ENCODE measurements at regions not wholly inside any gene's neighbourhood (a gene's known extent, or its start where the extent isn't known, plus 50 kb on each side); places are given as distances from the start of the nearest gene placed in this dataset.

DNA sequence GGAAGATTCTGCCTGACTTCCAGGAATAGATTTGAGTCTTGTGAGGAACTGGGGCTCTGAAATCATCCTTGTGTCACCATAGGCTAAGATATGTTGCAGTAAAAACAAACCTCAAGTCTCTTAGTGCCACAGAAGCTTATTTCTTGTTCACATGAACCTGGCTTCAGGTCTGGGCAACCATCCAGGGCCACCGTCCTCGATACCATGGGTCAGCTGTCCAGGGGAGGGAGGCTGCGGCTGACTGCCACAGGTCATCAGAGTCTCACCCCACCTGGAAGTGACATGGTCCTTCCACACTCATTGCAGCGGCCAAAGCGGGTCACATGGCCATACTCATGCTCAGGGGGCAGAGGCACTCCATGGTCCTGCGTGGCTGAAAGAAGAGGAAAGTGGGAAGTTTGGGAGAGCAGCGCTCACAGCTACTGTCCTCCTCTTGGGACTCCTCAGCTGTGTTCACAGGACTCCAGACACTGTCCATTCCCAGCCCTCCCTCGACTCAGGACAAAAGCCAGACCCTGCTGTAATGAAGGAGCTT is 284.5 kb downstream of the CBLN1 start:
- FAIRE-seq (no peak), DNase-seq (no peak)
- H3K36me3 ChIP-seq (ENCODE audit: control insufficient read depth in 3 of 3, insufficient read depth in 2 of 3, low read depth in 1 of 3, low read length in 3 of 3) = no peaks in the 10 kb centered on the region
- no peaks in the 10 kb centered on the region for H3K27me3 ChIP-seq (ENCODE audit: control insufficient read depth in 3 of 3, insufficient read depth in 3 of 3, low read length in 3 of 3)
- H3K4me3 ChIP-seq (ENCODE audit: low read depth in 1 of 3, low read length in 3 of 3) = no peak overlapping the region
- WGBS, 3 donors = 80 to 84% (median 80%) methylated on average over 8 of the region's 8 CpGs
- H3K27ac ChIP-seq (ENCODE audit: low read depth in 1 of 3, low read length in 2 of 3) = no peak overlapping the region
- H3K4me1 ChIP-seq (ENCODE audit: control insufficient read depth in 3 of 3, insufficient read depth in 2 of 3, low read depth in 1 of 3, low read length in 2 of 3) = peaks cover 0 to 20% (median 0%) of the 10 kb centered on the region in 3 donors
- no peaks in the 10 kb centered on the region for H3K9me3 ChIP-seq (ENCODE audit: control insufficient read depth in 2 of 2, insufficient read depth in 1 of 2, low read depth in 1 of 2, low read length in 1 of 2)

DNA sequence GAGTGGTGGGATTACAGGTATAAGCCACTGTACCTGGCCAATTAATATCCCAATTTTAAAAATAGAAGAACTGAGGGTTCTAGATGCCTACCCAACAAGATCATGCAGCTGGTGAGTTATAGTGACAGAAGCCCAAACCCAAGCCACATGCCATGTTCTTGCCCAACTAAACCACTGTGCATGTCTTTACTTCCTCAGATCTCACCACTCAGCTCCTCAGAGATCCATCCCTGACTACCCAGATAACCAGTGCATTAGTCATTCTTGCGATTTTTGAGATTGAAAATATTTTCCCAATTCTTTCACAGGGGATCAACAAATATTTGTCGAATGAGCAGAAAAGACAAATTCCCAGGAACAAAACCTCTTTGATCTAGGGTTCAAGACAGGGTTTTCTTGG is 303.1 kb downstream of the CBLN1 start:
- FAIRE-seq (no peak), DNase-seq (no peak)
- Histone ChIP-seq H3K36me3 (ENCODE audit: control insufficient read depth in 3 of 3, insufficient read depth in 2 of 3, low read depth in 1 of 3, low read length in 3 of 3) (no peaks in the 10 kb centered on the region), H3K4me3 (ENCODE audit: low read depth in 1 of 3, low read length in 3 of 3) (no peak overlapping the region), H3K27me3 (ENCODE audit: control insufficient read depth in 3 of 3, insufficient read depth in 3 of 3, low read length in 3 of 3) (no peaks in the 10 kb centered on the region), H3K4me1 (ENCODE audit: control insufficient read depth in 3 of 3, insufficient read depth in 2 of 3, low read depth in 1 of 3, low read length in 2 of 3) (no peaks in the 10 kb centered on the region), H3K9me3 (ENCODE audit: control insufficient read depth in 2 of 2, insufficient read depth in 1 of 2, low read depth in 1 of 2, low read length in 1 of 2) (no peaks in the 10 kb centered on the region), H3K27ac (ENCODE audit: low read depth in 1 of 3, low read length in 2 of 3) (no peak overlapping the region)
- WGBS, 3 donors = 89 to 92% (median 91%) methylated on average over 2 of the region's 2 CpGs

DNA sequence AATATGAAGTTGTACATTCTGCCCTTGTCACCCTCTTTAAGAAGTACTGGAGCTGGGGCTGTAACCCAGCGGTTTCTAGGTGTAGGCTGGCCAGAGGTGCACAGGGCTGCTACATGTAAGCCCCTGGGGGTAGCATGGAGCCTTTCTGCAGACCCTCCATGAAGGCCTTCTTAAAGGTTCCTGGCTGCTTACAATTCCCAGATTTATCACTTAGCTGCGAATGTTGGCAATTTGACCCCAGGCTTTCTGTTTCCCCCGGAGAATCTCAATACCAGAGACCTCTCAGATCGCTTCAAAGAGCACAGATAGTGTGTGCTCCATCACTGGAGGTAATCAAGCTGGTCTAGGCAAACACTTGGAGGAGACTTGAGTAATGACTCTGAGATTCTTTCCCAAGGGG is 309.4 kb downstream of the CBLN1 start:
- Histone ChIP-seq H3K4me3 (ENCODE audit: low read depth in 1 of 3, low read length in 3 of 3) (no peak overlapping the region), H3K36me3 (ENCODE audit: control insufficient read depth in 3 of 3, insufficient read depth in 2 of 3, low read depth in 1 of 3, low read length in 3 of 3) (no peaks in the 10 kb centered on the region), H3K27ac (ENCODE audit: low read depth in 1 of 3, low read length in 2 of 3) (no peak overlapping the region), H3K9me3 (ENCODE audit: control insufficient read depth in 2 of 2, insufficient read depth in 1 of 2, low read depth in 1 of 2, low read length in 1 of 2) (no peaks in the 10 kb centered on the region), H3K27me3 (ENCODE audit: control insufficient read depth in 3 of 3, insufficient read depth in 3 of 3, low read length in 3 of 3) (no peaks in the 10 kb centered on the region), H3K4me1 (ENCODE audit: control insufficient read depth in 3 of 3, insufficient read depth in 2 of 3, low read depth in 1 of 3, low read length in 2 of 3) (no peaks in the 10 kb centered on the region)
- FAIRE-seq = no peak
- no peak for DNase-seq
- WGBS, 3 donors = 72 to 88% (median 77%) methylated on average over 4 of the region's 4 CpGs

DNA sequence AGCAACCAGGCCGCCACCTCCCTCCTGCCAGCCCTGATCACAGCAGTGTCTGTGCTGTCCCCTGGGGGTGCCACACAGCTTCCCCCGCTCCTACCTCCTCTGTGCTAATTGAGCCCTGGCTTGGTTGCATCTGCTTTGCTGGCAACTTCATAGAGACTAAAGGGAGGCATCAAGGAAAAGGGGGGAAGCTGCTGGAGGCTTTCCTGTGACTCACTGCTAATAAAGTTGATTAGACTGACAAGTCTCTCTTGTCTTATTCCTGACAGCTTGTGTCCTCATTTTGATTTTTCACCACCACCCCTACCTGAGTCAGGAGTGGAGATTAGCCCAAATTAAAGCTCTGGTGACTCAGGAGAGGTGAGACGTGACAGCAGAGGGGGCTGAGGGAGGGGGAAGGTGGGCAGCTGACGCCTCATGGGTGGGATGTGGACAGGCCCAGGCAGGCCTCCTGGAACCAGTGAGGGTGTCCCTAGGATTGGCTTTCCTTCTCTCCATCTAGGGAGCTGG is 310.0 kb downstream of the CBLN1 start:
- Histone ChIP-seq H3K9me3 (ENCODE audit: control insufficient read depth in 2 of 2, insufficient read depth in 1 of 2, low read depth in 1 of 2, low read length in 1 of 2) (no peaks in the 10 kb centered on the region), H3K27ac (ENCODE audit: low read depth in 1 of 3, low read length in 2 of 3) (no peak overlapping the region), H3K36me3 (ENCODE audit: control insufficient read depth in 3 of 3, insufficient read depth in 2 of 3, low read depth in 1 of 3, low read length in 3 of 3) (no peaks in the 10 kb centered on the region), H3K4me1 (ENCODE audit: control insufficient read depth in 3 of 3, insufficient read depth in 2 of 3, low read depth in 1 of 3, low read length in 2 of 3) (no peaks in the 10 kb centered on the region), H3K4me3 (ENCODE audit: low read depth in 1 of 3, low read length in 3 of 3) (no peak overlapping the region), H3K27me3 (ENCODE audit: control insufficient read depth in 3 of 3, insufficient read depth in 3 of 3, low read length in 3 of 3) (no peaks in the 10 kb centered on the region)
- WGBS, 3 donors = 65 to 81% (median 70%) methylated on average over 4 of the region's 4 CpGs
- DNase-seq (no peak), FAIRE-seq (no peak)

DNA sequence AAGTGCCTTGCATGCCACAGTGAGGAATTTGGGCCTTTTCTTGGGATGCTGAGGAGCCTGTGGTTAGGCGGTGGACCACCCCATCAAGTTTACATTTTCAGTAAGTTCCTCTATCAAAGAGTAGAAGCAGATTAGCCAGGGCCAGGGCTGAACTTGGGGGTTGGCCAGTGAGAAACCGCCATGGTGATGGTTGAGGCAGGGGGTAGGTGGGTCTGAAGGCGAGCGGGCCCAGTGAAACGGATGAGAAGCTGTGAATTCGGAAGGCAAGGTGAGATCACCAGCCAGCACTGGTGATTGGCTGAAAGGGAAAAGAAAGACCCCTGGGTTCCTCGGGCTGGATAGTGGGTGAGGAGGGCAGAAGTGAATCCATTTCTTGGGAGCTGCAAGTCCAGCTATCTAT is 311.4 kb downstream of the CBLN1 start:
- H3K4me3 ChIP-seq (ENCODE audit: low read depth in 1 of 3, low read length in 3 of 3) = no peak overlapping the region
- no peaks in the 10 kb centered on the region for H3K36me3 ChIP-seq (ENCODE audit: control insufficient read depth in 3 of 3, insufficient read depth in 2 of 3, low read depth in 1 of 3, low read length in 3 of 3)
- FAIRE-seq = no peak
- 79 to 88% (median 82%) methylated on average over 7 of the region's 7 CpGs for WGBS, 3 donors
- no peak overlapping the region for H3K27ac ChIP-seq (ENCODE audit: low read depth in 1 of 3, low read length in 2 of 3)
- H3K9me3 ChIP-seq (ENCODE audit: control insufficient read depth in 2 of 2, insufficient read depth in 1 of 2, low read depth in 1 of 2, low read length in 1 of 2) = no peaks in the 10 kb centered on the region
- H3K27me3 ChIP-seq (ENCODE audit: control insufficient read depth in 3 of 3, insufficient read depth in 3 of 3, low read length in 3 of 3) = no peaks in the 10 kb centered on the region
- no peak for DNase-seq
- H3K4me1 ChIP-seq (ENCODE audit: control insufficient read depth in 3 of 3, insufficient read depth in 2 of 3, low read depth in 1 of 3, low read length in 2 of 3) = no peaks in the 10 kb centered on the region

- FAIRE-seq (no peak), DNase-seq (no peak)
- Histone ChIP-seq H3K36me3 (ENCODE audit: control insufficient read depth in 3 of 3, insufficient read depth in 2 of 3, low read depth in 1 of 3, low read length in 3 of 3) (no peaks in the 10 kb centered on the region), H3K9me3 (ENCODE audit: control insufficient read depth in 2 of 2, insufficient read depth in 1 of 2, low read depth in 1 of 2, low read length in 1 of 2) (no peaks in the 10 kb centered on the region), H3K27me3 (ENCODE audit: control insufficient read depth in 3 of 3, insufficient read depth in 3 of 3, low read length in 3 of 3) (no peaks in the 10 kb centered on the region), H3K4me1 (ENCODE audit: control insufficient read depth in 3 of 3, insufficient read depth in 2 of 3, low read depth in 1 of 3, low read length in 2 of 3) (no peaks in the 10 kb centered on the region), H3K4me3 (ENCODE audit: low read depth in 1 of 3, low read length in 3 of 3) (no peak overlapping the region), H3K27ac (ENCODE audit: low read depth in 1 of 3, low read length in 2 of 3) (no peak overlapping the region)
- 80 to 83% (median 82%) methylated on average over 4 of the region's 4 CpGs for WGBS, 3 donors
Measured at GRCh38 chr16:48969611-48970010, 312.0 kb downstream of the CBLN1 start.

DNA sequence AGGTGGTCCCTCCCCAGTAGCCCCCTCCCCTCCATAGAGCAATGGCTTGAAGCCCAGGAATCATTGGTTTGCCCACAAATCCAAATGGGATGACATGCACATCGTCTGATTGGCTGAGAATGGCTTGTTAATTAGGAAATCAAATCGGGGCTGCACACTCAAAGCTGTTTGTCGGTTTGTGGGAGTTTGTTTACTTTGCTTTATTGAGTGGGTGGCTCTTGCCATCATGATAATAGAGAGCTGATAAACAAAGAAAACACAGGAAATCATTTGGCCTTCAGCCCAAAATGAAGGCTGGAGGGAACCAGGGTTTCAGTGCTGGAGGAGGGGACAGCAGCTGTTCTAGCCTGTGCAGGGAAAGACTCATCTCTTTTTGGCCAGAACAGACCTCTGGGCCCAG is 316.3 kb downstream of the CBLN1 start:
- H3K27me3 ChIP-seq (ENCODE audit: control insufficient read depth in 3 of 3, insufficient read depth in 3 of 3, low read length in 3 of 3) = no peaks in the 10 kb centered on the region
- WGBS, 3 donors = 12 to 19% (median 17%) methylated on average over 3 of the region's 3 CpGs
- no peak overlapping the region for H3K4me3 ChIP-seq (ENCODE audit: low read depth in 1 of 3, low read length in 3 of 3)
- no peaks in the 10 kb centered on the region for H3K36me3 ChIP-seq (ENCODE audit: control insufficient read depth in 3 of 3, insufficient read depth in 2 of 3, low read depth in 1 of 3, low read length in 3 of 3)
- peak in 1 of 2 donors; percentile 8 for DNase-seq
- peaks cover 0 to 3% of the 10 kb centered on the region in 2 donors for H3K9me3 ChIP-seq (ENCODE audit: control insufficient read depth in 2 of 2, insufficient read depth in 1 of 2, low read depth in 1 of 2, low read length in 1 of 2)
- H3K4me1 ChIP-seq (ENCODE audit: control insufficient read depth in 3 of 3, insufficient read depth in 2 of 3, low read depth in 1 of 3, low read length in 2 of 3) = no peaks in the 10 kb centered on the region
- no peak overlapping the region for H3K27ac ChIP-seq (ENCODE audit: low read depth in 1 of 3, low read length in 2 of 3)
- no peak for FAIRE-seq

- Histone ChIP-seq H3K36me3 (ENCODE audit: control insufficient read depth in 3 of 3, insufficient read depth in 2 of 3, low read depth in 1 of 3, low read length in 3 of 3) (no peaks in the 10 kb centered on the region), H3K9me3 (ENCODE audit: control insufficient read depth in 2 of 2, insufficient read depth in 1 of 2, low read depth in 1 of 2, low read length in 1 of 2) (peaks cover 0 to 3% of the 10 kb centered on the region in 2 donors), H3K4me3 (ENCODE audit: low read depth in 1 of 3, low read length in 3 of 3) (no peak overlapping the region), H3K27me3 (ENCODE audit: control insufficient read depth in 3 of 3, insufficient read depth in 3 of 3, low read length in 3 of 3) (no peaks in the 10 kb centered on the region), H3K4me1 (ENCODE audit: control insufficient read depth in 3 of 3, insufficient read depth in 2 of 3, low read depth in 1 of 3, low read length in 2 of 3) (no peaks in the 10 kb centered on the region), H3K27ac (ENCODE audit: low read depth in 1 of 3, low read length in 2 of 3) (no peak overlapping the region)
- FAIRE-seq (no peak), DNase-seq (peak in 1 of 2 donors; percentile 25)
- WGBS, 3 donors = 45 to 74% (median 57%) methylated on average over 1 of the region's 1 CpG
Measured at GRCh38 chr16:48963901-48964615, 317.6 kb downstream of the CBLN1 start.

DNA sequence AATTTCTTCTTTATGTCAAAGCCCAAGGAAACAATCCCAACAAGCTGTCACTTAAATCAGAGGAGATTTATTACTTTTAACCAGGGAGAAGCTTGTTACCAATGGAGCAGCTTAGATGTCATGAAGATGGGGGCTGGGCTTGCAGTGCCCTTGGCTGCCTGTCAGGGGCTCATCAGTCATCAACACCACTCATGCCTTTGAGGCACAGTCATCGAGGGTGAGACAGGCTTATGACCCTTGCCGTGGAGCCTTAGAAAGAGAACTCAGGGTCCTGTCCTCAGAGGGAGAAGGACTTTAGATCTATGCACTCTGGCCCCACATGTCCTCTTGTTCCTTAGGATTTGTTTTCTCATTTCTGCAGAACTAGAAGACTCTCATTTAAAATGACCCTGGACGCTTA is 318.3 kb downstream of the CBLN1 start:
- Histone ChIP-seq H3K4me1 (ENCODE audit: control insufficient read depth in 3 of 3, insufficient read depth in 2 of 3, low read depth in 1 of 3, low read length in 2 of 3) (no peaks in the 10 kb centered on the region), H3K27ac (ENCODE audit: low read depth in 1 of 3, low read length in 2 of 3) (no peak overlapping the region), H3K27me3 (ENCODE audit: control insufficient read depth in 3 of 3, insufficient read depth in 3 of 3, low read length in 3 of 3) (no peaks in the 10 kb centered on the region), H3K4me3 (ENCODE audit: low read depth in 1 of 3, low read length in 3 of 3) (no peak overlapping the region), H3K36me3 (ENCODE audit: control insufficient read depth in 3 of 3, insufficient read depth in 2 of 3, low read depth in 1 of 3, low read length in 3 of 3) (no peaks in the 10 kb centered on the region), H3K9me3 (ENCODE audit: control insufficient read depth in 2 of 2, insufficient read depth in 1 of 2, low read depth in 1 of 2, low read length in 1 of 2) (peaks cover 0 to 3% of the 10 kb centered on the region in 2 donors)
- no peak for FAIRE-seq
- DNase-seq = no peak
- 53 to 59% (median 55%) methylated on average over 3 of the region's 3 CpGs for WGBS, 3 donors

Measured in small intestine (tissue), 7 donors.